ENCODE measurements at regions not wholly inside any gene's neighbourhood (a gene's known extent, or its start where the extent isn't known, plus 50 kb on each side); places are given as distances from the start of the nearest gene placed in this dataset.

DNA sequence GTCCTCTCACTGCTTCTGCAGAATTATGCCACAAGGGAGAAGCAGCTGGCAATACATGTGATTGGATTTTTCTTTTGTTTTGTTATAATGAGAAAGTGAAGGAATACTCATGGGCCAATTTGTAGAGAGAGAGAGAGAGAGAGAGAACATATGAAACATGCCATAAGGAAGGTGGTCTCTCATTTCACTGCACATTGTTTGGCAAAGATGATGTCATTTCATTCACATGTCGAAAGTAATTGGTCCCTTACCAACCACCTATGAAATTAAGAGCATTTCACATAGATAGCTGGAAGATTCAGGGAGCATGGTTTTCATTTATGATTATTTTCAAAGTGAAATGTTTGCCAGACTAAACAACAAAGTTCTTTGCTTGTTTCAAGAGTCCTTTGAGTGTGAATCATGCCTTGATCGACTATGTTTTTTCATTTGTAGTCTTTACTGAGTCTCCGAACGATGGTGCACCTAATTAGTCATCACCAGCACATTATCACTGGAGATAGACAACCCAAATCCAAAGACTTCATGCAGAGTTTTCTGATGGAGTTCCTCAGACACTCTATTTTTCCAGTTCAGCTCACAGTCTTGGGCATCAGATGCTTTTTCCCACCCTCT is 130.1 kb upstream of the ZEB1 start:
- no peak overlapping the region for H3K4me3 ChIP-seq (ENCODE audit: low read depth, poor library complexity, severe bottlenecking)
- DNase-seq (ENCODE audit: low spot score in 2 of 2), result no peak
- intact Hi-C loops (cut with DNase I; ENCODE audit: low total_unique reads), result no loop called here
- 72 to 74% methylated on average over 4 of the region's 4 CpGs for WGBS, 2 donors
- TF ChIP-seq POLR2A (IDR thresholded peaks at IDR 0.05), result no peak
- TF ChIP-seq CTCF (IDR thresholded peaks at IDR 0.05), result no peak

- no peak for DNase-seq (ENCODE audit: low spot score in 2 of 2)
- WGBS, 2 donors, result 97 to 98% methylated on average over 2 of the region's 2 CpGs
- intact Hi-C loops (cut with DNase I; ENCODE audit: low total_unique reads), result no loop called here
- no peak for TF ChIP-seq POLR2A (IDR thresholded peaks at IDR 0.05)
- no peak for TF ChIP-seq CTCF (IDR thresholded peaks at IDR 0.05)
- no peak overlapping the region for H3K4me3 ChIP-seq (ENCODE audit: low read depth, poor library complexity, severe bottlenecking)
These were observed 128.5 kb upstream of the ZEB1 start for GRCh38 chr10:31190488-31190887.

- no peak overlapping the region for H3K4me3 ChIP-seq (ENCODE audit: low read depth, poor library complexity, severe bottlenecking)
- intact Hi-C loops (cut with DNase I; ENCODE audit: low total_unique reads), result no loop called here
- DNase-seq (ENCODE audit: low spot score in 2 of 2), result no peak
- TF ChIP-seq CTCF (IDR thresholded peaks at IDR 0.05) (no peak), POLR2A (IDR thresholded peaks at IDR 0.05) (no peak)
- 91 to 94% methylated on average over 6 of the region's 6 CpGs for WGBS, 2 donors
These were observed 126.5 kb upstream of the ZEB1 start for GRCh38 chr10:31192475-31192874.

GRCh38 chr10:31194986-31195385 is 124.0 kb upstream of the ZEB1 start:
- 54 to 59% methylated on average over 4 of the region's 4 CpGs for WGBS, 2 donors
- intact Hi-C loops (cut with DNase I; ENCODE audit: low total_unique reads), result no loop called here
- no peak for DNase-seq (ENCODE audit: low spot score in 2 of 2)
- TF ChIP-seq POLR2A (IDR thresholded peaks at IDR 0.05) (no peak), CTCF (IDR thresholded peaks at IDR 0.05) (no peak)
- H3K4me3 ChIP-seq (ENCODE audit: low read depth, poor library complexity, severe bottlenecking), result no peak overlapping the region

DNA sequence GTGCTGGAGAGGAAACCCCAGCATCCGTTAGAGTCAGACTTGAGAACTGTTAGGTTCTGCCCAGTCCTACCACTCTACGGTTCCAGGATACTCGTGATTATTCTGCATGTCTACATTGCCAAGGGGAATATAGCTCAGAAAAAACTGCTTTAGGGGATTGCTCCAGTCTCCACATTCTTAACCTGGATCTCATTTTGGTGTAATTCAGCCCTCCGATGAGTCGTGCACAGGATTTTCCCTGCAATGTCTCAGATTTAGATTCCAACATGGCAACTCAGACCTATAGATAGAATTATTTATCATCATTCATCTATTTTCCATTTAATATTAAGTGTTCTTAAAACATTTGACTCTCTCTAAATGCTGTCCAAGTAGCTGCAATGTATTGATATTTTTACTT is 121.1 kb upstream of the ZEB1 start:
- DNase-seq (ENCODE audit: low spot score in 2 of 2), result no peak
- 68 to 72% methylated on average over 5 of the region's 5 CpGs for WGBS, 2 donors
- intact Hi-C loops (cut with DNase I; ENCODE audit: low total_unique reads), result no loop called here
- H3K4me3 ChIP-seq (ENCODE audit: low read depth, poor library complexity, severe bottlenecking), result no peak overlapping the region
- TF ChIP-seq CTCF (IDR thresholded peaks at IDR 0.05) (no peak), POLR2A (IDR thresholded peaks at IDR 0.05) (no peak)

DNA sequence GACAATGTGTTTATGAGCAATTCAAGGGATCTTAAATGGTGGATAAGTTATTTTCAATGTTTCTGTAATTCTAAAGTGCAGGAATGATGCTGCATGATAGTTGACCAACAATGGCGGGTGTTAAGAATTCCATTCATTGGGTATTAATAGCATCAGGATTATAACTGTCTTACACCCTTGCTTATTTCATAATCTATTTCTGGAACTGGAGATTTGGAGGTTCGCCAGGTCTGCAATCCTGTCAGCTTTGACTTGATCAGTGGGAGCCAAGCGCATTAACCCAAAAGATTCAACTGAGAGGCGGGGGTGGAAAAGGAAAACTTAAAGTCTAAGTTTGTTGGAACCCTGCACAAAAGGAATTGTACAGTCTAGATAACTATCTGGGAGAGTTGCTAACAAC is 114.9 kb upstream of the ZEB1 start:
- H3K4me3 ChIP-seq (ENCODE audit: low read depth, poor library complexity, severe bottlenecking), result no peak overlapping the region
- 39 to 57% methylated on average over 4 of the region's 4 CpGs for WGBS, 2 donors
- intact Hi-C loops (cut with DNase I; ENCODE audit: low total_unique reads), result no loop called here
- TF ChIP-seq CTCF (IDR thresholded peaks at IDR 0.05), result no peak
- TF ChIP-seq POLR2A (IDR thresholded peaks at IDR 0.05), result no peak
- no peak for DNase-seq (ENCODE audit: low spot score in 2 of 2)

Measured in lower leg skin (tissue), 4 donors.